Hepatocyte (in vitro differentiated cells): ENCODE measurements at regions not wholly inside any gene's neighbourhood (a gene's known extent, or its start where the extent isn't known, plus 50 kb on each side); places are given as distances from the start of the nearest gene placed in this dataset.

ENCODE experiments used
- DNase-seq: peaks from one replicate; pipeline ENCODE4 v3.0.0-alpha.2; 2016; ENCODE audit warnings: low spot score
- H2AFZ ChIP-seq: fragments of 200-600 bp; sonication (generic); 2 replicates; pipeline ENCODE4 v1.6.0; 2016; ENCODE audit warnings: antibody characterized with exemption, mild to moderate bottlenecking
- H3K27ac ChIP-seq: fragments of 200-600 bp; sonication (generic); 2 replicates; pipeline ENCODE4 v1.5.1; 2016; ENCODE audit warnings: mild to moderate bottlenecking
- H3K27me3 ChIP-seq: fragments of 200-600 bp; sonication (generic); 2 replicates; pipeline ENCODE4 v1.6.1; 2016
- H3K36me3 ChIP-seq: fragments of 200-600 bp; sonication (generic); replicated peaks from 2 replicates; pipeline ENCODE4 v1.5.1; 2016; ENCODE audit warnings: low read depth; ENCODE audit not compliant: insufficient read depth
- H3K4me1 ChIP-seq: fragments of 200-600 bp; sonication (generic); 2 replicates; pipeline ENCODE4 v1.5.1; 2016; ENCODE audit warnings: mild to moderate bottlenecking, moderate library complexity; ENCODE audit not compliant: insufficient read depth
- H3K4me2 ChIP-seq: fragments of 200-600 bp; sonication (generic); 2 replicates; pipeline ENCODE4 v1.6.0; 2016
- H3K4me3 ChIP-seq: fragments of 200-600 bp; sonication (generic); 2 replicates; pipeline ENCODE4 v1.5.1; 2016; ENCODE audit warnings: mild to moderate bottlenecking
- H3K79me2 ChIP-seq: fragments of 200-600 bp; sonication (generic); 2 replicates; pipeline ENCODE4 v1.6.0; 2017; ENCODE audit warnings: mild to moderate bottlenecking
- H3K9me2 ChIP-seq: fragments of 200-600 bp; sonication (generic); replicated peaks from 2 replicates; pipeline ENCODE4 v1.6.0; 2017; ENCODE audit warnings: mild to moderate bottlenecking; ENCODE audit not compliant: insufficient read depth
- H3K9me3 ChIP-seq: fragments of 200-600 bp; sonication (generic); 2 replicates; pipeline ENCODE4 v1.5.1; 2016; ENCODE audit warnings: low read depth, mild to moderate bottlenecking
- H4K20me1 ChIP-seq: fragments of 200-600 bp; sonication (generic); 2 replicates; pipeline ENCODE4 v1.6.0; 2016; ENCODE audit warnings: mild to moderate bottlenecking; ENCODE audit not compliant: insufficient read depth, poor library complexity, severe bottlenecking
- CTCF ChIP-seq: fragments of 200-600 bp; sonication (generic); IDR thresholded peaks from 2 replicates; pipeline ENCODE4 v1.5.1; 2016; ENCODE audit warnings: antibody characterized with exemption, mild to moderate bottlenecking; ENCODE audit not compliant: poor library complexity
- EZH2 ChIP-seq: fragments of 200-600 bp; sonication (generic); IDR thresholded peaks from 2 replicates; pipeline ENCODE4 v1.6.1; 2016; ENCODE audit warnings: antibody characterized with exemption, mild to moderate bottlenecking, borderline replicate concordance
- EZH2phosphoT487 ChIP-seq: fragments of 200-600 bp; sonication (generic); IDR thresholded peaks from one replicate; pipeline ENCODE4 v1.6.1; 2018; ENCODE audit warnings: antibody characterized with exemption, mild to moderate bottlenecking, low read depth, moderate library complexity; ENCODE audit not compliant: unreplicated experiment, severe bottlenecking
- WGBS: methylation state at CpG from one replicate; pipeline ENCODE4 v1.1.6; 2016; ENCODE audit warnings: low lambda C conversion rate; ENCODE audit errors: missing lambda C conversion rate; 5-methylcytosine and 5-hydroxymethylcytosine counted together

GRCh38 chr7:121591926-121592325 lies 195.8 kb upstream of the FAM3C start:
- DNase-seq = no peak
- H3K9me3 ChIP-seq = no peaks in the 10 kb centered on the region
- no peak overlapping the region for H3K4me2 ChIP-seq
- H3K36me3 ChIP-seq = no peaks in the 10 kb centered on the region
- H3K9me2 ChIP-seq = no peaks in the 10 kb centered on the region
- TF ChIP-seq CTCF (no peak), EZH2phosphoT487 (no peak), EZH2 (no peak)
- H3K4me1 ChIP-seq = no peaks in the 10 kb centered on the region
- no peak overlapping the region for H3K4me3 ChIP-seq
- no peak overlapping the region for H3K27ac ChIP-seq
- no peaks in the 10 kb centered on the region for H3K79me2 ChIP-seq
- no peaks in the 10 kb centered on the region for H4K20me1 ChIP-seq
- no peaks in the 10 kb centered on the region for H3K27me3 ChIP-seq
- WGBS = 89% methylated on average over 3 of the region's 3 CpGs
- H2AFZ ChIP-seq = no peak overlapping the region

GRCh38 chr7:121587435-121587834 lies 191.3 kb upstream of the FAM3C start:
- H3K27me3 ChIP-seq = no peaks in the 10 kb centered on the region
- no peaks in the 10 kb centered on the region for H3K36me3 ChIP-seq
- H3K27ac ChIP-seq = no peak overlapping the region
- DNase-seq = no peak
- no peaks in the 10 kb centered on the region for H3K79me2 ChIP-seq
- H4K20me1 ChIP-seq = no peaks in the 10 kb centered on the region
- H3K4me1 ChIP-seq = peaks cover 2% of the 10 kb centered on the region
- 84% methylated on average over 5 of the region's 5 CpGs for WGBS
- no peak overlapping the region for H2AFZ ChIP-seq
- H3K9me3 ChIP-seq = no peaks in the 10 kb centered on the region
- H3K4me2 ChIP-seq = no peak overlapping the region
- no peak for TF ChIP-seq EZH2
- no peak for TF ChIP-seq EZH2phosphoT487
- no peak for TF ChIP-seq CTCF
- no peak overlapping the region for H3K4me3 ChIP-seq
- no peaks in the 10 kb centered on the region for H3K9me2 ChIP-seq

DNA sequence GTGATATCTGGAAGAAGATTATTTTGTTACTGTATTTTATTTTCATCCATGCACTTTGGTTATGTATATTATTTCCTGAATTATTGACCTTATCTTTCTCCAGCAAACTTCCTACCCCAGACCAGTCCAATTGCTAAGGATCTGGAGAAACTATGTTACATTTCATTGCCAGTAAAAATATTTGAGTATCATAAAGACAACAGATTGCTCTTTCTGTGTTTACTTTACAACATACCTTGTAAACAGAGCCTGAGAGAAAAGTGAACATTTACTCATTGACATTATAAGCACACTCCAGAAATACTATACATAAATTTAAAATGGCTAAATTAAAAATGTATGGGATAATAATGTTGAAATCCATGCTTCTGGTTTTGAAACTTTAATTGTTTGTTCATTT lies 186.2 kb upstream of the FAM3C start:
- Histone ChIP-seq H3K4me2 (peak overlapping the region; percentile 14), H3K9me2 (no peaks in the 10 kb centered on the region), H3K36me3 (no peaks in the 10 kb centered on the region), H3K27ac (no peak overlapping the region), H2AFZ (no peak overlapping the region), H3K4me3 (no peak overlapping the region), H3K27me3 (no peaks in the 10 kb centered on the region), H3K79me2 (no peaks in the 10 kb centered on the region), H3K9me3 (no peaks in the 10 kb centered on the region), H3K4me1 (peaks cover 7% of the 10 kb centered on the region), H4K20me1 (no peaks in the 10 kb centered on the region)
- TF ChIP-seq EZH2phosphoT487 (no peak), CTCF (no peak), EZH2 (no peak)
- no peak for DNase-seq

- 97% methylated on average over 1 of the region's 1 CpG for WGBS
- peaks cover 7% of the 10 kb centered on the region for H3K4me1 ChIP-seq
- H2AFZ ChIP-seq = no peak overlapping the region
- no peaks in the 10 kb centered on the region for H3K9me3 ChIP-seq
- H3K27ac ChIP-seq = no peak overlapping the region
- H3K4me3 ChIP-seq = no peak overlapping the region
- TF ChIP-seq CTCF (no peak), EZH2phosphoT487 (no peak), EZH2 (no peak)
- no peaks in the 10 kb centered on the region for H4K20me1 ChIP-seq
- DNase-seq = no peak
- no peaks in the 10 kb centered on the region for H3K79me2 ChIP-seq
- H3K9me2 ChIP-seq = no peaks in the 10 kb centered on the region
- no peaks in the 10 kb centered on the region for H3K27me3 ChIP-seq
- no peaks in the 10 kb centered on the region for H3K36me3 ChIP-seq
- H3K4me2 ChIP-seq = no peak overlapping the region
Observed at GRCh38 chr7:121579639-121580038, 183.5 kb upstream of the FAM3C start.
